WERI-Rb-1 (cell line): ENCODE measurements at regions not wholly inside any gene's neighbourhood (a gene's known extent, or its start where the extent isn't known, plus 50 kb on each side); places are given as distances from the start of the nearest gene placed in this dataset.

Source experiments
- DNase-seq: peaks from one replicate; pipeline ENCODE4 v3.0.0-alpha.2; 2020
- H3K27ac ChIP-seq: fragments of 250-450 bp; sonication (Bioruptor Pico); 2 replicates; pipeline ENCODE4 v1.5.1; 2020; ENCODE audit warnings: mild to moderate bottlenecking, moderate library complexity
- H3K27me3 ChIP-seq: fragments of 250-450 bp; sonication (Bioruptor Pico); 2 replicates; pipeline ENCODE4 v1.5.1; 2021; ENCODE audit warnings: mild to moderate bottlenecking, low read depth, moderate library complexity; ENCODE audit not compliant: insufficient read depth, severe bottlenecking
- H3K36me3 ChIP-seq: fragments of 250-450 bp; sonication (Bioruptor Pico); 2 replicates; pipeline ENCODE4 v1.5.1; 2020; ENCODE audit warnings: mild to moderate bottlenecking, moderate library complexity
- H3K4me3 ChIP-seq: 2 replicates; pipeline ENCODE4 v1.5.1; 2011; ENCODE audit warnings: low read depth, mild to moderate bottlenecking, control low read depth, low read length
- H3K9me3 ChIP-seq: fragments of 250-450 bp; sonication (Bioruptor Pico); 2 replicates; pipeline ENCODE4 v1.5.1; 2021; ENCODE audit warnings: mild to moderate bottlenecking, moderate library complexity; ENCODE audit not compliant: severe bottlenecking
- CTCF ChIP-seq: IDR thresholded peaks from 2 replicates; pipeline ENCODE4 v1.5.1; 2011; ENCODE audit warnings: low read depth, mild to moderate bottlenecking, control low read depth, inconsistent platforms, low read length

- Histone ChIP-seq H3K27me3 (no peaks in the 10 kb centered on the region), H3K9me3 (peaks cover 2% of the 10 kb centered on the region), H3K4me3 (no peak overlapping the region), H3K36me3 (no peaks in the 10 kb centered on the region), H3K27ac (no peak overlapping the region)
- no peak for DNase-seq
- TF ChIP-seq CTCF = no peak
Observed at GRCh38 chr4:67371615-67372014, 173.7 kb downstream of the CENPC start.

GRCh38 chr4:67366311-67366861 lies 178.9 kb downstream of the CENPC start:
- H3K27ac ChIP-seq = peak overlapping the region; percentile 78
- H3K4me3 ChIP-seq = no peak overlapping the region
- TF ChIP-seq CTCF = no peak
- no peaks in the 10 kb centered on the region for H3K27me3 ChIP-seq
- peaks cover 6% of the 10 kb centered on the region for H3K9me3 ChIP-seq
- no peaks in the 10 kb centered on the region for H3K36me3 ChIP-seq
- DNase-seq = peak; percentile 87

DNA sequence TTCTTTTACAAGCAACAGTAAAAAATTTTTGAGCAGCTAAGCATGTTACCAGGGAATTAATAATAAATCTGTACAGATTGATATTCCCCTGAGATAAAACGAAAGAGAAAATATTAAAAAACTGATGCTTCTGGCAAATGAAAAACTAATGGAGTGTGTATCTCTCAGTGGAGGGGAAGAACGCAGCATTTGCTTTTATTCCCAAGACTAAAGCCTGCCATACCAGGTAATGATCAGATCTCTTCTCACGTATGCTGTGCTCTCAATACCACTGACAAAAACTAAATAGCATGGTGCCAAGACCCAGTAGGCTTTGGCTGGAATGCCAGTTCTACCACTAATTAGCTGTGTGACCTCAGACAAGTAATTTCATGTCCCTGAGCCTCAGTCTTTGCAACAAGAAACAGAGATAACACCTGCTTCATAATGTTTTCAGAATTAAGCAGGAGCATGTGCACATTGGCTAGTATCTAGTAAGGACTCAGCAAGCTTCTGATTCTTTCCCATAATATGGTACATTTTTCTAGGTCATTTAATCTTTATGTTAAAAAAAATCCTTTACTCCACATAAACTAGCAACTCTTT lies 179.6 kb downstream of the CENPC start:
- Histone ChIP-seq H3K36me3 (no peaks in the 10 kb centered on the region), H3K27ac (peak overlapping the region; percentile 78), H3K27me3 (no peaks in the 10 kb centered on the region), H3K9me3 (peaks cover 8% of the 10 kb centered on the region), H3K4me3 (no peak overlapping the region; the same call in none of the 2 replicates)
- no peak for TF ChIP-seq CTCF
- no peak for DNase-seq

- no peak for TF ChIP-seq CTCF
- H3K36me3 ChIP-seq = no peaks in the 10 kb centered on the region
- H3K4me3 ChIP-seq = no peak overlapping the region
- H3K9me3 ChIP-seq = peaks cover 4% of the 10 kb centered on the region
- no peak for DNase-seq
- H3K27ac ChIP-seq = no peak overlapping the region
- no peaks in the 10 kb centered on the region for H3K27me3 ChIP-seq
Observed at GRCh38 chr4:67355806-67356205, 189.5 kb downstream of the CENPC start.

- Histone ChIP-seq H3K27me3 (no peaks in the 10 kb centered on the region), H3K36me3 (no peaks in the 10 kb centered on the region), H3K27ac (no peak overlapping the region), H3K9me3 (peaks cover 2% of the 10 kb centered on the region), H3K4me3 (no peak overlapping the region)
- no peak for TF ChIP-seq CTCF
- no peak for DNase-seq
Observed at GRCh38 chr4:67346654-67347053, 198.6 kb downstream of the CENPC start.
